Nephron (organoid): ENCODE measurements at regions not wholly inside any gene's neighbourhood (a gene's known extent, or its start where the extent isn't known, plus 50 kb on each side); places are given as distances from the start of the nearest gene placed in this dataset.
A peak's percentile ranks its signal among the peaks of the same experiment; 100 is the strongest.
"Not testable (repeated sequence)": the region's sequence is repeated elsewhere in the genome, so short reads cannot be mapped to it uniquely, and the experiment has no call there.

Experiments
- H3K27ac Mint-ChIP-seq, 3 experiments: 2 replicates each; pipeline ENCODE4 v1.8.0; 2020; ENCODE audit warnings: mixed read lengths in 3 of 3, mild to moderate bottlenecking in 2 of 3, moderate library complexity in 1 of 3
- H3K27me3 Mint-ChIP-seq: 2 replicates; pipeline ENCODE4 v1.8.0; 2021; ENCODE audit warnings: low read depth, mild to moderate bottlenecking, moderate library complexity, mixed read lengths
- H3K36me3 Mint-ChIP-seq: 2 replicates; pipeline ENCODE4 v1.8.0; 2020; ENCODE audit warnings: low read depth, mixed read lengths
- H3K4me1 Mint-ChIP-seq: 2 replicates; pipeline ENCODE4 v1.8.0; 2020; ENCODE audit warnings: mixed read lengths
- H3K4me3 Mint-ChIP-seq, 3 experiments: 2 replicates each; pipeline ENCODE4 v1.8.0; 2020; ENCODE audit warnings: mild to moderate bottlenecking in 3 of 3, mixed read lengths in 3 of 3, moderate library complexity in 2 of 3
- H3K9me3 Mint-ChIP-seq: 2 replicates; pipeline ENCODE4 v1.8.0; 2020; ENCODE audit warnings: mixed read lengths
- CTCF ChIP-seq, 3 experiments: fragments of 200-600 bp; sonication (generic); IDR thresholded peaks; one replicate each; pipeline ENCODE4 v1.5.0; 2021; ENCODE audit warnings: antibody characterized with exemption in 3 of 3; ENCODE audit not compliant: unreplicated experiment in 3 of 3

DNA sequence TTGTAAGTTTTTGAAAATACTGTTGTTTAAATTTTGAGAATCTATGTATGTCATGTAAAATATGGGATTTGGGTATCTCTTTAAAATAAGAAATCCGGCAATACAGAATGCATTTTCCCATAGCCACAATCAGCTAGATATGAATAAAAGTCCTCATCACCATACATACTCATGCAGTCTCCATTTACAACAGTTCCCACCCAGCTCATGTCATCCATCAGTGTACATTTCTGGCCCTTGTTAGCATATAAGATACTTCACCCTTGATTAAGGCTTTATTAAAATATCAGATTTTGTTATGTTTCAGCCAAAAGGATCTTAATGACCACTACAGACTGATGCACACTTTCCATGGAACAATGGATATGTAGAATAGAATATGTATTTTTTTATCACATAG, 218.0 kb downstream of the DPY19L2 start:
- Mint-ChIP-seq H3K4me3 (no peak overlapping the region), H3K27me3 (no peaks in the 10 kb centered on the region), H3K9me3 (no peaks in the 10 kb centered on the region), H3K4me1 (no peaks in the 10 kb centered on the region), H3K27ac (no peak overlapping the region), H3K36me3 (no peaks in the 10 kb centered on the region)
- TF ChIP-seq CTCF (IDR thresholded peaks at IDR 0.05; ENCODE audit: unreplicated experiment in 3 of 3): no peak

DNA sequence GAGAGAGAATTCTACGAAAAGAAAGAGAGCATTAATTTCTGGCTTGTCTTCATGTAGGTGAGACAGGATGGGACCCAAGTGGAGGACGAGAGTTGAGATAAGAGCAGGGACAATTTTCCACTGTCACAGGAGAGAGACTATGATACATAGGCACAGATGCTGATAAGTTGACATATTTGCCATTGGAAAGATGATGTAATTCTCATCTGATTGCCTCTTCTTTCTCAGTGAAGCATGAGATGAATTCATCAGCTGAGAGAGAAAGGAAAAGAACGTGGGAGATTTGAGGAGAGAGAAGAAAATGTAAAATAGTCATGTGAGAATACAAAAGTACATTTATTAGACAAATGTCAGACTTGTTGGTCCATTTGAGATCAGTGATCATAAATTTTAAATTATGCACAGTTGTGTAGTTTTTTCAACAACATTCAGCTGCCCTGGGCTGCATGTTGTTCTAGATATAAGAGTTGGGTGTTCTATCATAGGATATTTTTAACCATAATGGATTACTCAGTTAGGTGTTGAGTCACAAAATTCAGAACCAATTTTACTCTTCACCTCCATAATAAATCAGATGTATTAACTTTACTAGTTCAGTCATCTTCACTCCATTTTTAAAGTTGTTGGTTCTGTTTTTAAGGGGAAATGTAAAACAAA, 222.9 kb downstream of the DPY19L2 start:
- H3K9me3 Mint-ChIP-seq: no peaks in the 10 kb centered on the region
- H3K4me1 Mint-ChIP-seq: no peaks in the 10 kb centered on the region
- H3K27me3 Mint-ChIP-seq: no peaks in the 10 kb centered on the region
- no peak overlapping the region for H3K27ac Mint-ChIP-seq
- no peaks in the 10 kb centered on the region for H3K36me3 Mint-ChIP-seq
- H3K4me3 Mint-ChIP-seq: no peak overlapping the region
- no peak for TF ChIP-seq CTCF (IDR thresholded peaks at IDR 0.05; ENCODE audit: unreplicated experiment in 3 of 3)

DNA sequence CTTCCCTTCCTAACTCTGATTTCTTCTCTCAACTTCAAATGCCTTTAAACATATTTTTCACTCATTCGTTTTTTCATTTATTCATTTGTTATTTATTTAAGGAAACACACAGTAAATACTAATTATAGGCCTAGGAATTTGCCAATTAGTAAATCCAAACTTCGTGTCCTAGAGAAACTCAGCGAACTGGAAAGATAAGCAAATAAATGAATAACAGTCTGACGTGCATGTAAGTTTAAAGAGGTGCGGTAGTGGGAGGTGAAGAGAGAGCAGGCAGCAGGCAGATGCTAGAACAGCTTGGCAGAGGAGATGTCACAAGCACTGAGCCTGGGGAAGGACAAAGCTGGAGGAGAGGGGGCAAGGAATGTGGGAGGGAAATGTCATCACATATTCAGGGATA, 228.2 kb downstream of the DPY19L2 start:
- H3K27me3 Mint-ChIP-seq: no peaks in the 10 kb centered on the region

DNA sequence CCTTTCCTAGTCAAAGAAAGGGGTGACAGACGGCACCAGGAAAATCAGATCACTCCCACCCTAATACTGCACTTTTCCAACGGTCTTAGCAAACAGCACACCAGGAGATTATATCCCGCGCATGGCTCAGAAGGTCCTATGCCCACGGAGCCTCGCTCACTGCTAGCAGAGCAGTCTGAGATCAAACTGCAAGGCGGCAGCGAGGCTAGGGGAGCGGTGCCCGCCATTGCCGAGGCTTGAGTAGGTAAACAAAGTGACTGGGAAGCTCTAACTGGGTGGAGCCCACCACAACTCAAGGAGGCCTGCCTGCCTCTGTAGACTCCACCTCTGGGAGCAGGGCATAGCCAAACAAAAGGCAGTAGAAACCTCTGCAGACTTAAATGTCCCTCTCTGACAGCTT, 233.9 kb downstream of the DPY19L2 start:
- H3K4me3 Mint-ChIP-seq, H3K4me1 Mint-ChIP-seq, H3K27me3 Mint-ChIP-seq, H3K27ac Mint-ChIP-seq, H3K36me3 Mint-ChIP-seq: not testable (repeated sequence)
- H3K9me3 Mint-ChIP-seq: peaks cover 19% of the 10 kb centered on the region

More for the DNA sequence above, 228.2 kb downstream of the DPY19L2 start:
- H3K9me3 Mint-ChIP-seq: peaks cover 7% of the 10 kb centered on the region
- no peak overlapping the region for H3K4me3 Mint-ChIP-seq
- H3K4me1 Mint-ChIP-seq: no peaks in the 10 kb centered on the region
- H3K36me3 Mint-ChIP-seq: no peaks in the 10 kb centered on the region
- no peak for TF ChIP-seq CTCF (IDR thresholded peaks at IDR 0.05; ENCODE audit: unreplicated experiment in 3 of 3)
- H3K27ac Mint-ChIP-seq: peak overlapping the region in 2 of 3 experiments; percentile 60 to 85

GRCh38 chr12:63427969-63428368, 240.3 kb downstream of the DPY19L2 start:
- H3K4me3 Mint-ChIP-seq, H3K27me3 Mint-ChIP-seq, H3K27ac Mint-ChIP-seq, H3K36me3 Mint-ChIP-seq, H3K9me3 Mint-ChIP-seq, H3K4me1 Mint-ChIP-seq: not testable (repeated sequence)

- not testable (repeated sequence) for H3K4me1 Mint-ChIP-seq, H3K4me3 Mint-ChIP-seq, H3K9me3 Mint-ChIP-seq, H3K36me3 Mint-ChIP-seq, H3K27ac Mint-ChIP-seq, H3K27me3 Mint-ChIP-seq
Measured at GRCh38 chr12:63427029-63427428, 241.3 kb downstream of the DPY19L2 start.

GRCh38 chr12:63424671-63425070, 243.6 kb downstream of the DPY19L2 start:
- no peaks in the 10 kb centered on the region for H3K27me3 Mint-ChIP-seq
- H3K4me3 Mint-ChIP-seq: no peak overlapping the region
- peaks cover 4% of the 10 kb centered on the region for H3K36me3 Mint-ChIP-seq
- no peak for TF ChIP-seq CTCF (IDR thresholded peaks at IDR 0.05; ENCODE audit: unreplicated experiment in 3 of 3)
- H3K4me1 Mint-ChIP-seq: no peaks in the 10 kb centered on the region
- H3K9me3 Mint-ChIP-seq: peaks cover 13% of the 10 kb centered on the region
- H3K27ac Mint-ChIP-seq: no peak overlapping the region
